ENCODE measurements at regions not wholly inside any gene's neighbourhood (a gene's known extent, or its start where the extent isn't known, plus 50 kb on each side); places are given as distances from the start of the nearest gene placed in this dataset.

GRCh38 chrX:150099316-150099715, 161.0 kb upstream of the EOLA2 start:
- H3K9me3 ChIP-seq (ENCODE audit: control insufficient read depth, low read depth, low read length): peaks cover 34% of the 10 kb centered on the region
- H3K4ac ChIP-seq (ENCODE audit: low read depth, low read length): no peak overlapping the region

More at GRCh38 chrX:150099316-150099715, 161.0 kb upstream of the EOLA2 start:
- no peak overlapping the region for H3K23ac ChIP-seq (ENCODE audit: insufficient read length, low read depth, low read length)
- no peaks in the 10 kb centered on the region for H3K4me1 ChIP-seq (ENCODE audit: insufficient read depth, low read length)
- no peak overlapping the region for H3K18ac ChIP-seq (ENCODE audit: insufficient read length, low read depth, low read length)
- H2BK120ac ChIP-seq (ENCODE audit: low read depth, low read length, poor library complexity, severe bottlenecking): no peak overlapping the region
- TF ChIP-seq, protein P1, sequence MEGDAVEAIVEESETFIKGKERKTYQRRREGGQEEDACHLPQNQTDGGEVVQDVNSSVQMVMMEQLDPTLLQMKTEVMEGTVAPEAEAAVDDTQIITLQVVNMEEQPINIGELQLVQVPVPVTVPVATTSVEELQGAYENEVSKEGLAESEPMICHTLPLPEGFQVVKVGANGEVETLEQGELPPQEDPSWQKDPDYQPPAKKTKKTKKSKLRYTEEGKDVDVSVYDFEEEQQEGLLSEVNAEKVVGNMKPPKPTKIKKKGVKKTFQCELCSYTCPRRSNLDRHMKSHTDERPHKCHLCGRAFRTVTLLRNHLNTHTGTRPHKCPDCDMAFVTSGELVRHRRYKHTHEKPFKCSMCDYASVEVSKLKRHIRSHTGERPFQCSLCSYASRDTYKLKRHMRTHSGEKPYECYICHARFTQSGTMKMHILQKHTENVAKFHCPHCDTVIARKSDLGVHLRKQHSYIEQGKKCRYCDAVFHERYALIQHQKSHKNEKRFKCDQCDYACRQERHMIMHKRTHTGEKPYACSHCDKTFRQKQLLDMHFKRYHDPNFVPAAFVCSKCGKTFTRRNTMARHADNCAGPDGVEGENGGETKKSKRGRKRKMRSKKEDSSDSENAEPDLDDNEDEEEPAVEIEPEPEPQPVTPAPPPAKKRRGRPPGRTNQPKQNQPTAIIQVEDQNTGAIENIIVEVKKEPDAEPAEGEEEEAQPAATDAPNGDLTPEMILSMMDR (conservative IDR thresholded peaks at IDR 0.05): no peak
- Mint-ChIP-seq H3K27me3 (ENCODE audit: low read depth) (peaks cover 5% of the 10 kb centered on the region), H3K9me3 (peaks cover 76 to 79% of the 10 kb centered on the region in 2 experiments), H3K4me1 (peaks cover 3 to 6% of the 10 kb centered on the region in 2 experiments; a peak in 2 of 4 replicates), H3K4me3 (no peak overlapping the region), H3K36me3 (ENCODE audit: insufficient read depth in 1 of 3, low read depth in 3 of 3) (peaks cover 0 to 5% (median 4%) of the 10 kb centered on the region in 3 experiments; a peak in 4 of 7 replicates), H3K27ac (no peak overlapping the region)
- H2AK5ac ChIP-seq (ENCODE audit: insufficient read length, low read length): no peak overlapping the region
- no peak overlapping the region for H3K14ac ChIP-seq (ENCODE audit: insufficient read depth, low read length)
- no peak overlapping the region for H3T11ph ChIP-seq (ENCODE audit: low read length)
- H4K8ac ChIP-seq (replicated peaks; ENCODE audit: insufficient read length, low read depth, low read length): no peak overlapping the region
- H3K56ac ChIP-seq (ENCODE audit: insufficient read length, low read depth, low read length): no peak overlapping the region
- H2BK20ac ChIP-seq (ENCODE audit: low read depth, low read length, poor library complexity, severe bottlenecking): no peak overlapping the region
- H3K23me2 ChIP-seq (ENCODE audit: insufficient read length, low read depth, low read length, poor library complexity, severe bottlenecking): no peaks in the 10 kb centered on the region
- H2BK12ac ChIP-seq (ENCODE audit: insufficient read length, low read depth, low read length): no peak overlapping the region
- no peak overlapping the region for H2AFZ ChIP-seq (ENCODE audit: low read length)
- H3K27ac ChIP-seq (ENCODE audit: insufficient read length, low read depth, low read length): no peak overlapping the region
- H3K9ac ChIP-seq (ENCODE audit: extremely low read depth, insufficient read length, low read length): no peak overlapping the region
- no peaks in the 10 kb centered on the region for H3K79me2 ChIP-seq (ENCODE audit: insufficient read depth, low read length)
- WGBS (ENCODE audit: extremely low coverage, insufficient read length, low lambda C conversion rate): no CpG with 5 or more reads among the region's 2 CpGs
- no peak overlapping the region for H4K91ac ChIP-seq (ENCODE audit: insufficient read length, low read depth, low read length)
- no peaks in the 10 kb centered on the region for H3K79me1 ChIP-seq (ENCODE audit: insufficient read depth, low read depth, low read length, poor library complexity, severe bottlenecking)
- no peak overlapping the region for H3K4me2 ChIP-seq (ENCODE audit: insufficient read depth, insufficient read length, low read length)
- H2BK15ac ChIP-seq (ENCODE audit: low read depth, low read length): no peak overlapping the region
- no peak overlapping the region for H2BK5ac ChIP-seq (ENCODE audit: insufficient read length, low read length)
- H4K5ac ChIP-seq (ENCODE audit: insufficient read length, low read depth, low read length): no peak overlapping the region
- no peak for DNase-seq
- no peaks in the 10 kb centered on the region for H3K27me3 ChIP-seq (ENCODE audit: insufficient read depth, low read length)
- H4K20me1 ChIP-seq (ENCODE audit: control insufficient read depth, insufficient read depth, insufficient read length): no peaks in the 10 kb centered on the region
